ENCODE measurements at regions not wholly inside any gene's neighbourhood (a gene's known extent, or its start where the extent isn't known, plus 50 kb on each side); places are given as distances from the start of the nearest gene placed in this dataset.

GRCh38 chr14:98175436-98175835 is 1096.6 kb downstream of the BCL11B start:
- no peak for FAIRE-seq
- no peak for TF ChIP-seq CTCF (IDR thresholded peaks at IDR 0.05; ENCODE audit: insufficient read depth, missing control alignments)
- no peak for DNase-seq (ENCODE audit: insufficient read length, low spot score)

DNA sequence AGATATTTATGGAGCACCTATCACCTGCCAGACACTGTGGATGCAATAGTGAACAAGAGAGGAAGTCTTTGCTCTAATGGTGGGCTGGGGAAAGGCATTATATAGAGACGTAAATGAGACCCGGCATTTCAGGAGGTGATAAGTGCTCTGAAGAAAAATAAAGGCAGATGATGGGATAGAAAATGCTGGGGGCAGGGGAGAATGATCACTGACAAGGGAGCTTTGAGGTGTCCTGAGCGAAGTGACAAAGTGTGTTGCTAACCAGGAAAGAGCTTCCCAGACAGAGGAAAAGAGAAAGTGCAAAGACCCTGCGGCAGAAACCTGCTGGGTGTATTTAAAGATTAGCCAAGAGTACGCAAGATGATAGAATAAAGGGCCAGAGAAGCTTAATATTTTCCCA is 1096.1 kb downstream of the BCL11B start:
- no peak for FAIRE-seq
- DNase-seq (ENCODE audit: insufficient read length, low spot score) = no peak
- TF ChIP-seq CTCF (IDR thresholded peaks at IDR 0.05; ENCODE audit: insufficient read depth, missing control alignments) = no peak

GRCh38 chr14:98176892-98177291 is 1095.1 kb downstream of the BCL11B start:
- FAIRE-seq = no peak
- no peak for TF ChIP-seq CTCF (IDR thresholded peaks at IDR 0.05; ENCODE audit: insufficient read depth, missing control alignments)

GRCh38 chr14:98177551-98177950 is 1094.4 kb downstream of the BCL11B start:
- FAIRE-seq = no peak
- DNase-seq (ENCODE audit: insufficient read length, low spot score) = no peak
- TF ChIP-seq CTCF (IDR thresholded peaks at IDR 0.05; ENCODE audit: insufficient read depth, missing control alignments) = no peak

More at GRCh38 chr14:98176892-98177291, 1095.1 kb downstream of the BCL11B start:
- DNase-seq (ENCODE audit: insufficient read length, low spot score) = no peak

- TF ChIP-seq CTCF (IDR thresholded peaks at IDR 0.05; ENCODE audit: insufficient read depth, missing control alignments) = no peak
- no peak for FAIRE-seq
- no peak for DNase-seq (ENCODE audit: insufficient read length, low spot score)
These were observed 1090.8 kb downstream of the BCL11B start for GRCh38 chr14:98181241-98181640.

DNA sequence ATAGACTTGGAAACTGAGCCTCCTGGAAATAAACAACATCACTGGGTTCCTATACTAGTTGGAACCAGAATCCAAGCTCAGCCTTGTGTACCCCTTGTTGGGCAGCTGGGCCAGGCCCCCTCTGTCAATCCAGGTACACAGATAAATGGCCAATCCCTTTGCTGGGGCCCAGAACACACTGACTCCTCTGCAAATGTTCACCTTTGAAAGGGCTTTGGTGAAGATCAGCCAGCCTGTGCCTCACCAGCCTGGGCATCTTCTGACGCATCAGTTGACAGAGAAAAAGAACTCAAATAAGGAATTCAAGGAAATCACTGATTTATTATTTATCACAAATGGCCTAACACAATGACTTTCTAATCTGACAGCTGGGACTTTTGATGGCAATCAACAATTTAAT is 1090.2 kb downstream of the BCL11B start:
- FAIRE-seq = no peak
- no peak for TF ChIP-seq CTCF (IDR thresholded peaks at IDR 0.05; ENCODE audit: insufficient read depth, missing control alignments)
- no peak for DNase-seq (ENCODE audit: insufficient read length, low spot score)

- DNase-seq (ENCODE audit: insufficient read length, low spot score) (no peak), FAIRE-seq (no peak)
- TF ChIP-seq CTCF (IDR thresholded peaks at IDR 0.05; ENCODE audit: insufficient read depth, missing control alignments) = no peak
These were observed 1089.5 kb downstream of the BCL11B start for GRCh38 chr14:98182393-98183055.
